ENCODE measurements at regions not wholly inside any gene's neighbourhood (a gene's known extent, or its start where the extent isn't known, plus 50 kb on each side); places are given as distances from the start of the nearest gene placed in this dataset.

- intact Hi-C loops (cut with DNase I; ENCODE audit: low total_unique reads), result no loop called here
- no peak overlapping the region for H3K4me3 ChIP-seq (ENCODE audit: low read depth, poor library complexity, severe bottlenecking)
- TF ChIP-seq CTCF (IDR thresholded peaks at IDR 0.05), result no peak
- no peak for TF ChIP-seq POLR2A (IDR thresholded peaks at IDR 0.05)
- 91 to 94% methylated on average over 12 of the region's 12 CpGs for WGBS, 2 donors
- DNase-seq (ENCODE audit: low spot score in 2 of 2), result peak in 1 of 2 donors; percentile 72
These were observed 173.2 kb upstream of the PPP2R2D start for GRCh38 chr10:131727560-131727959.

GRCh38 chr10:131728286-131729228 lies 172.3 kb upstream of the PPP2R2D start:
- H3K4me3 ChIP-seq (ENCODE audit: low read depth, poor library complexity, severe bottlenecking), result no peak overlapping the region
- TF ChIP-seq CTCF (IDR thresholded peaks at IDR 0.05), result no peak
- DNase-seq (ENCODE audit: low spot score in 2 of 2), result peak in 1 of 2 donors; percentile 72
- WGBS, 2 donors, result 73 to 75% methylated on average over 16 of the region's 16 CpGs
- intact Hi-C loops (cut with DNase I; ENCODE audit: low total_unique reads), result no loop called here

- TF ChIP-seq CTCF (IDR thresholded peaks at IDR 0.05), result no peak
- no peak for TF ChIP-seq POLR2A (IDR thresholded peaks at IDR 0.05)
- 80 to 82% methylated on average over 6 of the region's 6 CpGs for WGBS, 2 donors
- no peak overlapping the region for H3K4me3 ChIP-seq (ENCODE audit: low read depth, poor library complexity, severe bottlenecking)
- intact Hi-C loops (cut with DNase I; ENCODE audit: low total_unique reads), result no loop called here
- peak in 1 of 2 donors; percentile 43 for DNase-seq (ENCODE audit: low spot score in 2 of 2)
These were observed 171.4 kb upstream of the PPP2R2D start for GRCh38 chr10:131729361-131729760.

GRCh38 chr10:131729938-131730660 lies 170.7 kb upstream of the PPP2R2D start:
- peak in 1 of 2 donors; percentile 74 for DNase-seq (ENCODE audit: low spot score in 2 of 2)
- intact Hi-C loops (cut with DNase I; ENCODE audit: low total_unique reads), result no loop called here
- H3K4me3 ChIP-seq (ENCODE audit: low read depth, poor library complexity, severe bottlenecking), result no peak overlapping the region
- 63 to 64% methylated on average over 12 to 14 of the region's 14 CpGs for WGBS, 2 donors
- no peak for TF ChIP-seq POLR2A (IDR thresholded peaks at IDR 0.05)
- no peak for TF ChIP-seq CTCF (IDR thresholded peaks at IDR 0.05)

DNA sequence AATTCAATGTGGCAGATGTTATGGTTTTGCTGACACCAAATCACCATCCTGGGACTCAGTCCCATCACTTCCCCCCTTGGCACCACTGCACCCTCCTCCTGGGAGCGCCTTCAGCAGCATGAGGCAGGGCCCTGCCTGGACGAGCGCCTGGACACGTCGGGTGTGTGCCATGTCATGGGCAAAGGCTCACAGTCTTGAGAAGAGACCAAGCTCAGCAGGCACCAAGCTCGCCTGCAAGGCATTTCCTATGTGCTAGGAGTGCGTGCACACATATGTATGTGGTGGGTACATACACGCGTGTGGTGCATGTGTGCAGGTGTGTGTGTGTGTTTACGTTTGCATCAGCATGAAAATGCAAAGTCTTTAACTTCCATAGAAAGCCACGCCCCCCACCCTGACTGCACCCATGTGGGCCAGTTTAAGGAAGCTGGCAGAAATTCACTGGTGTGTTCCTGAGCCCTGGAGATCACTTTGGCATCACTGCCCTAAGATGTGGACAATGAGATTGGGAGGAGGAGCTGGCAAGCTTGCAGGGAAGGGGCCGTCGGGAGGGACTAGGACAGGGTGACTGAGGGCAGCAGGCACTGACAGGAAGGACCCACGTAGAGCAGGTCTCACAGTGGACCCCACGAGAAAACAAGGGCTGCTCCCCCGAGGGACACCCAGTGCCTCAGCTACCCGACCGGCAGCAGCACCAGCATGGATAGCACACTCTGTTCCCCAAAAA lies 169.9 kb upstream of the PPP2R2D start:
- TF ChIP-seq POLR2A (IDR thresholded peaks at IDR 0.05), result no peak
- WGBS, 2 donors, result 76 to 77% methylated on average over 18 of the region's 18 CpGs
- intact Hi-C loops (cut with DNase I; ENCODE audit: low total_unique reads), result no loop called here
- no peak overlapping the region for H3K4me3 ChIP-seq (ENCODE audit: low read depth, poor library complexity, severe bottlenecking)
- DNase-seq (ENCODE audit: low spot score in 2 of 2), result peak in 1 of 2 donors; percentile 72
